Activated CD8-positive, alpha-beta T cell treated with anti-CD3 and anti-CD28 coated beads for 36 hours (primary cell): ENCODE measurements at regions not wholly inside any gene's neighbourhood (a gene's known extent, or its start where the extent isn't known, plus 50 kb on each side); places are given as distances from the start of the nearest gene placed in this dataset.
A peak's percentile ranks its signal among the peaks of the same experiment; 100 is the strongest.
"Not testable (repeated sequence)": the region's sequence is repeated elsewhere in the genome, so short reads cannot be mapped to it uniquely, and the experiment has no call there.

Experiments used
- ATAC-seq: fragments of 200-7000 bp; cut with Tn5 transposase; one replicate; pipeline ENCODE4 v1.10.0; 2021; ENCODE audit warnings: mild to moderate bottlenecking, moderate library complexity
- CTCF ChIA-PET: fragments of 350-600 bp; sonication (Branson Sonifier 250); formaldehyde crosslinking; loops from one replicate; lab custom pipeline; 2021; ENCODE audit warnings: antibody characterized with exemption; lab: Charles Lee
- POLR2A ChIA-PET: fragments of 350-600 bp; sonication (Branson Sonifier 250); formaldehyde crosslinking; loops from one replicate; lab custom pipeline; 2021; ENCODE audit warnings: antibody characterized with exemption; lab: Charles Lee
- DNase-seq: peaks from one replicate; pipeline ENCODE4 v3.0.0-alpha.2; 2020
- H3K27ac Mint-ChIP-seq: one replicate; pipeline ENCODE4 v1.8.0; 2021; ENCODE audit warnings: mild to moderate bottlenecking, mixed read lengths
- H3K27me3 Mint-ChIP-seq: one replicate; pipeline ENCODE4 v1.8.0; 2021; ENCODE audit warnings: mixed read lengths
- H3K36me3 Mint-ChIP-seq: one replicate; pipeline ENCODE4 v1.8.0; 2021; ENCODE audit warnings: low read depth, mixed read lengths
- H3K4me1 Mint-ChIP-seq: one replicate; pipeline ENCODE4 v1.8.0; 2021; ENCODE audit warnings: low read depth, mixed read lengths
- H3K4me3 Mint-ChIP-seq: one replicate; pipeline ENCODE4 v1.8.0; 2021; ENCODE audit warnings: mild to moderate bottlenecking, moderate library complexity, mixed read lengths
- H3K9me3 Mint-ChIP-seq: one replicate; pipeline ENCODE4 v1.8.0; 2021; ENCODE audit warnings: mixed read lengths
- CTCF ChIP-seq: fragments of 200-600 bp; IDR thresholded peaks from one replicate; pipeline ENCODE4 v1.8.0; 2022; ENCODE audit warnings: antibody characterized with exemption, mild to moderate bottlenecking
- intact Hi-C: fragments of 100-400 bp; cut with micrococcal nuclease; formaldehyde crosslinking; loops from one replicate; pipeline ENCODE4 v1.10.0; 2022

- ChIA-PET POLR2A (no interaction called here), CTCF (interaction anchor here (0.6 kb wide), 1 partner anchor 24 kb away, joined by 4 read pairs; no protein-coding TSS in a partner anchor)
- Mint-ChIP-seq H3K27ac (no peak overlapping the region), H3K4me1 (no peaks in the 10 kb centered on the region), H3K9me3 (no peaks in the 10 kb centered on the region), H3K4me3 (no peak overlapping the region), H3K36me3 (no peaks in the 10 kb centered on the region), H3K27me3 (no peaks in the 10 kb centered on the region)
- no peak for DNase-seq
- ATAC-seq: no peak
- no peak for TF ChIP-seq CTCF
- intact Hi-C loops: no loop called here
Measured at GRCh38 chr5:98341038-98342032, 432.1 kb upstream of the RGMB start.

- H3K4me1 Mint-ChIP-seq, H3K36me3 Mint-ChIP-seq, ATAC-seq, POLR2A ChIA-PET, CTCF ChIA-PET, intact Hi-C loops, H3K27ac Mint-ChIP-seq, H3K27me3 Mint-ChIP-seq, H3K4me3 Mint-ChIP-seq, H3K9me3 Mint-ChIP-seq, DNase-seq: not testable (repeated sequence)
Measured at GRCh38 chr5:98342958-98343660, 430.4 kb upstream of the RGMB start.

- POLR2A ChIA-PET: interaction anchor here (0.6 kb wide), 1 partner anchor 39 kb away, joined by 5 read pairs; no protein-coding TSS in a partner anchor
- intact Hi-C loops: no loop called here
- H3K4me3 Mint-ChIP-seq: no peak overlapping the region
- CTCF ChIA-PET: no interaction called here
- no peaks in the 10 kb centered on the region for H3K36me3 Mint-ChIP-seq
- H3K4me1 Mint-ChIP-seq: no peaks in the 10 kb centered on the region
- ATAC-seq (no peak), DNase-seq (no peak)
- peaks cover 13% of the 10 kb centered on the region for H3K9me3 Mint-ChIP-seq
- TF ChIP-seq CTCF: peak; percentile 35
- H3K27me3 Mint-ChIP-seq: no peaks in the 10 kb centered on the region
- no peak overlapping the region for H3K27ac Mint-ChIP-seq
Measured at GRCh38 chr5:98349251-98349989, 424.0 kb upstream of the RGMB start.

DNA sequence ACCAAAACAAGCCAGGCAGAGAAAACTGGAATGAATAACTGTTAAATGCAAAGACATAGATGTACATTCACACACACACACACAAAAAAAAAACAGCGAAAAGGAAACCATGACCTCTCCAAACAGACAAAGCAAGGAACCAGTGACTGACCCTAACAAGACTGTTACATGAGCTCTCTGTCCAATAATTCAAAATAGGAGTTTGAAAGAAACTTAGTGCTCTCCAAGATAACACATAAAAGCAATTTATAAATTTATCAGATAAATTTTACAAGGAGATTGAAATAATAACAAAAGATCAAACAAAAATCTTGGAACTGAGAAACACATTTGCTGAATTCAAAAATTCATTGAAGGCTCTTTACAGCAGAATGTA, 423.5 kb upstream of the RGMB start:
- ATAC-seq (no peak), DNase-seq (no peak)
- Mint-ChIP-seq H3K27ac (no peak overlapping the region), H3K4me1 (no peaks in the 10 kb centered on the region), H3K4me3 (no peak overlapping the region), H3K9me3 (peaks cover 13% of the 10 kb centered on the region), H3K27me3 (no peaks in the 10 kb centered on the region), H3K36me3 (no peaks in the 10 kb centered on the region)
- CTCF ChIA-PET: no interaction called here
- intact Hi-C loops: no loop called here
- POLR2A ChIA-PET: no interaction called here
- no peak for TF ChIP-seq CTCF

GRCh38 chr5:98354922-98355321, 418.5 kb upstream of the RGMB start:
- Mint-ChIP-seq H3K36me3 (no peaks in the 10 kb centered on the region), H3K4me1 (no peaks in the 10 kb centered on the region), H3K4me3 (no peak overlapping the region), H3K27ac (no peak overlapping the region), H3K27me3 (no peaks in the 10 kb centered on the region), H3K9me3 (peaks cover 7% of the 10 kb centered on the region)
- ATAC-seq (no peak), DNase-seq (no peak)
- intact Hi-C loops: no loop called here
- TF ChIP-seq CTCF: no peak
- ChIA-PET POLR2A (no interaction called here), CTCF (interaction anchor here (0.5 kb wide), 1 partner anchor 688 kb away, joined by 3 read pairs; no protein-coding TSS in a partner anchor)
